ENCODE measurements at regions not wholly inside any gene's neighbourhood (a gene's known extent, or its start where the extent isn't known, plus 50 kb on each side); places are given as distances from the start of the nearest gene placed in this dataset.

DNA sequence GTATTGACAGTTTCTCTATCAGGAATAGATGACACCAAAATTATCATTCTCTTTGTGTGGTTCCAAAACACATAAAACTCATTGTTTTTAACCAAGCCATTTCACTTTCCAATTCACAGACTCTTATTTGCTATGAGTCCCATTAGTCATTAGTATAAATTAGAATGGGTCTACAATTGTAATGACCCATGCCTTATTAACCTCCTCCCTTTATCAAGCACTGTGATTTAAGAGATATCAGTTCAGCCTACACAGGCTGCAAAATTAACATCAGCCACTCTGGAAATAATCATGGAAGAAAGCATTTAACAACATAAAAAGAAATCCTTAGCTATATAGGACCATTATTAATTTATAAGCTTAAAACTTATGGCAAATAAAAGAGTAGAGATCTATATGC is 440.6 kb downstream of the GBE1 start:
- TF ChIP-seq, protein P1, sequence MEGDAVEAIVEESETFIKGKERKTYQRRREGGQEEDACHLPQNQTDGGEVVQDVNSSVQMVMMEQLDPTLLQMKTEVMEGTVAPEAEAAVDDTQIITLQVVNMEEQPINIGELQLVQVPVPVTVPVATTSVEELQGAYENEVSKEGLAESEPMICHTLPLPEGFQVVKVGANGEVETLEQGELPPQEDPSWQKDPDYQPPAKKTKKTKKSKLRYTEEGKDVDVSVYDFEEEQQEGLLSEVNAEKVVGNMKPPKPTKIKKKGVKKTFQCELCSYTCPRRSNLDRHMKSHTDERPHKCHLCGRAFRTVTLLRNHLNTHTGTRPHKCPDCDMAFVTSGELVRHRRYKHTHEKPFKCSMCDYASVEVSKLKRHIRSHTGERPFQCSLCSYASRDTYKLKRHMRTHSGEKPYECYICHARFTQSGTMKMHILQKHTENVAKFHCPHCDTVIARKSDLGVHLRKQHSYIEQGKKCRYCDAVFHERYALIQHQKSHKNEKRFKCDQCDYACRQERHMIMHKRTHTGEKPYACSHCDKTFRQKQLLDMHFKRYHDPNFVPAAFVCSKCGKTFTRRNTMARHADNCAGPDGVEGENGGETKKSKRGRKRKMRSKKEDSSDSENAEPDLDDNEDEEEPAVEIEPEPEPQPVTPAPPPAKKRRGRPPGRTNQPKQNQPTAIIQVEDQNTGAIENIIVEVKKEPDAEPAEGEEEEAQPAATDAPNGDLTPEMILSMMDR (IDR thresholded peaks at IDR 0.05), result no peak
- no peak for TF ChIP-seq POLR2A (IDR thresholded peaks at IDR 0.05)

All from ovary (tissue), 3 donors.